ENCODE measurements at regions not wholly inside any gene's neighbourhood (a gene's known extent, or its start where the extent isn't known, plus 50 kb on each side); places are given as distances from the start of the nearest gene placed in this dataset.

GRCh38 chrX:150052226-150052625 is 113.9 kb upstream of the EOLA2 start:
- Histone ChIP-seq H3K9ac (no peak overlapping the region), H3K27me3 (ENCODE audit: insufficient read depth) (no peaks in the 10 kb centered on the region; the same call in 1 of the 2 replicates), H3K9me3 (no peaks in the 10 kb centered on the region), H3K36me3 (replicated peaks in 1 of 2; ENCODE audit: control insufficient read depth in 1 of 2, insufficient read depth in 2 of 2, low read length in 1 of 2) (no peaks in the 10 kb centered on the region), H3K4me2 (no peak overlapping the region), H3F3A (replicated peaks; ENCODE audit: insufficient read depth) (no peaks in the 10 kb centered on the region), H3K4me3 (ENCODE audit: low read depth in 2 of 2, low read length in 1 of 2) (no peak overlapping the region), H2AFZ (ENCODE audit: low read depth) (no peak overlapping the region), H3K27ac (ENCODE audit: low read depth in 2 of 2, low read length in 1 of 2) (no peak overlapping the region), H3K4me1 (ENCODE audit: control insufficient read depth in 1 of 2, insufficient read depth in 2 of 2, low read depth in 1 of 2, low read length in 1 of 2) (no peaks in the 10 kb centered on the region), H3K79me2 (ENCODE audit: insufficient read depth) (no peaks in the 10 kb centered on the region), H3K9me2 (no peaks in the 10 kb centered on the region), H4K20me1 (ENCODE audit: insufficient read depth) (no peaks in the 10 kb centered on the region)
- ChIA-PET POLR2A (no interaction called here), CTCF (interaction anchor here (0.9 kb wide), 1 partner anchor 49 kb away, joined by 3 read pairs; no protein-coding TSS in a partner anchor)
- no peak for DNase-seq
- WGBS (ENCODE audit: low lambda C conversion rate): 38% methylated on average over 1 of the region's 1 CpG
- TF ChIP-seq FOXM1 (IDR thresholded peaks at IDR 0.05; ENCODE audit: low read depth) (no peak), TAF1 (IDR thresholded peaks at IDR 0.05; ENCODE audit: borderline replicate concordance, low read depth, low read length) (no peak), FOSL2 (IDR thresholded peaks at IDR 0.05; ENCODE audit: borderline replicate concordance, low read depth) (no peak), USF2 (IDR thresholded peaks at IDR 0.05; ENCODE audit: borderline replicate concordance, low read depth, low read length) (no peak), PBX3 (IDR thresholded peaks at IDR 0.05) (no peak), RXRA (IDR thresholded peaks at IDR 0.05; ENCODE audit: borderline replicate concordance, low read depth) (no peak), MAX (IDR thresholded peaks at IDR 0.05; ENCODE audit: low read depth) (no peak), TCF12 (IDR thresholded peaks at IDR 0.05) (no peak), RAD21 (IDR thresholded peaks at IDR 0.05; ENCODE audit: low read length) (no peak), ZBTB33 (IDR thresholded peaks at IDR 0.05; ENCODE audit: borderline replicate concordance, low read depth) (no peak), REST (IDR thresholded peaks at IDR 0.05; ENCODE audit: low read depth, low read length) (no peak), EZH2phosphoT487 (IDR thresholded peaks at IDR 0.05; ENCODE audit: borderline replicate concordance, low read depth) (no peak)
